Activated naive CD8-positive, alpha-beta T cell treated with anti-CD3 and anti-CD28 coated beads, Interleukin-2, amount 50 U/mL, for 24 hours (primary cell): ENCODE measurements at regions not wholly inside any gene's neighbourhood (a gene's known extent, or its start where the extent isn't known, plus 50 kb on each side); places are given as distances from the start of the nearest gene placed in this dataset.
"Not testable (repeated sequence)": the region's sequence is repeated elsewhere in the genome, so short reads cannot be mapped to it uniquely, and the experiment has no call there.

Experiments used
- ATAC-seq: fragments of 150-1000 bp; cut with Tn5 transposase; one replicate; pipeline ENCODE4 v1.10.0; 2021
- DNase-seq: peaks from one replicate; pipeline ENCODE4 v3.0.0; 2021
- H3K27ac Mint-ChIP-seq: one replicate; pipeline ENCODE4 v1.8.0; 2021; ENCODE audit warnings: mild to moderate bottlenecking, mixed read lengths
- H3K27me3 Mint-ChIP-seq: one replicate; pipeline ENCODE4 v1.8.0; 2021; ENCODE audit warnings: mixed read lengths
- H3K36me3 Mint-ChIP-seq: one replicate; pipeline ENCODE4 v1.8.0; 2021; ENCODE audit warnings: low read depth, mixed read lengths
- H3K4me1 Mint-ChIP-seq: one replicate; pipeline ENCODE4 v1.8.0; 2021; ENCODE audit warnings: mixed read lengths
- H3K4me3 Mint-ChIP-seq: one replicate; pipeline ENCODE4 v1.8.0; 2021; ENCODE audit warnings: mild to moderate bottlenecking, moderate library complexity, mixed read lengths
- H3K9me3 Mint-ChIP-seq: one replicate; pipeline ENCODE4 v1.8.0; 2021; ENCODE audit warnings: mixed read lengths

DNA sequence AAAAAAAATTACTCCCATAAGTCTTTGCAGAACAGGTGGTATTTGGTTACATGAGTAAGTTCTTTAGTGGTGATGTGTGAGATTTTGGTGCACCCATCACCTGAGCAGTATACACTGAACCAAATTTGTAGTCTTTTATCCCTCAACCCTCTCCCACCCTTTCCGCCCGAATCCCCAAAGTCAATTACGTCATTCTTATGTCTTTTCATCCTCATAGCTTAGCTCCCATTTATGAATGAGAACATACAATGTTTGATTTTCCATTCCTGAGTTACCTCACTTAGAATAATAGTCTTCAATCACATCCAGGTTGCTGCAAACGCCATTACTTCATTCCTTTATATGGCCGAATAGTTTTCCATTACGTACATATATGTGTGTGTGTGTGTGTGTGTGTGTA is 2742.7 kb downstream of the ARAP2 start:
- DNase-seq, ATAC-seq, H3K27me3 Mint-ChIP-seq, H3K36me3 Mint-ChIP-seq, H3K4me3 Mint-ChIP-seq, H3K4me1 Mint-ChIP-seq, H3K27ac Mint-ChIP-seq: not testable (repeated sequence)
- peaks cover 22% of the 10 kb centered on the region for H3K9me3 Mint-ChIP-seq

DNA sequence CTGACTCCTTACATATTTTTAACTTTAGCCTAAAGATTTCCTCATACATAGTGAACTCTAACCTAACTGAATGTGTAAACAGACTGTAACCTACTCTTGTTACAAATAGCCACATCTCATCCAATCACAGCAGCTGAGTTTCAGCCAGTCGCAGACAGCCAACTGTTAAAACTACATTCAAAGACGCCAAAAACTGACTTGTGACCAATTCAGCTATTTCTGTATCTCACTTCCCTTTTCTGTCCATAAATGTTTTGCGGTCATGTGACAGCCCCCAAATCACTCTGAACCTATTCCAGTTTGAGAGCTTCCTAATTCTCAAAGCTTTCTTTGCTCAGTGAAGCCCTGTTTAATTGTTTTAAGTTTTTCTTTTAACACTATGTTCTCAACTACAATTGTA is 2731.9 kb downstream of the ARAP2 start:
- Mint-ChIP-seq H3K9me3 (peaks cover 8% of the 10 kb centered on the region), H3K27ac (no peak overlapping the region)

DNA sequence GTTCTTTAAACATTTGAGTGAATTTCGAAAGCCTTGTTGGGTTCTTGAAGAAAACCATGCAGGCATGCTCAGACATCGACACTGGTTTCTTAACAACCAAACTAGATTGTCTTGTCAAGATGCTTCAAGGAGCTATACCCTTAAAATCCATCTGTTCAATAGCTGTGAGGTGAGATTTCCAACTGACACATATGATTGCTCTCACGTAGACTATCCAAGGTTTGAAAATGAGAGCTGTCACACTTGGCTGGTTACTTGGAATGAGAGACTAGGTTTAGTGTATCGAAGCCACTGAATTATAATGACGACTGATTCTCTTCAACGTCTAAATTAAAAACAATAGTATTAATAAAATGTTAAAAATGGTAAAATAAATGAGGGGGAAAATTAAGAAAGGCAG is 2725.5 kb downstream of the ARAP2 start:
- no peak overlapping the region for H3K4me3 Mint-ChIP-seq
- no peaks in the 10 kb centered on the region for H3K27me3 Mint-ChIP-seq
- no peaks in the 10 kb centered on the region for H3K4me1 Mint-ChIP-seq
- DNase-seq: no peak
- H3K36me3 Mint-ChIP-seq: no peaks in the 10 kb centered on the region
- no peak overlapping the region for H3K27ac Mint-ChIP-seq
- peaks cover 34% of the 10 kb centered on the region for H3K9me3 Mint-ChIP-seq
- no peak for ATAC-seq

More for the DNA sequence above, 2731.9 kb downstream of the ARAP2 start:
- no peak overlapping the region for H3K4me3 Mint-ChIP-seq
- H3K36me3 Mint-ChIP-seq: no peaks in the 10 kb centered on the region
- DNase-seq: no peak
- no peaks in the 10 kb centered on the region for H3K27me3 Mint-ChIP-seq
- ATAC-seq: no peak
- no peaks in the 10 kb centered on the region for H3K4me1 Mint-ChIP-seq

GRCh38 chr4:33532821-33533220 is 2711.5 kb downstream of the ARAP2 start:
- Mint-ChIP-seq H3K27me3 (no peaks in the 10 kb centered on the region), H3K36me3 (no peaks in the 10 kb centered on the region), H3K27ac (no peak overlapping the region), H3K9me3 (peaks cover 4% of the 10 kb centered on the region), H3K4me1 (no peaks in the 10 kb centered on the region), H3K4me3 (no peak overlapping the region)
- DNase-seq (no peak), ATAC-seq (no peak)

GRCh38 chr4:33536898-33537297 is 2707.4 kb downstream of the ARAP2 start:
- Mint-ChIP-seq H3K36me3 (no peaks in the 10 kb centered on the region), H3K27ac (no peak overlapping the region), H3K27me3 (no peaks in the 10 kb centered on the region), H3K4me1 (no peaks in the 10 kb centered on the region), H3K9me3 (no peaks in the 10 kb centered on the region), H3K4me3 (no peak overlapping the region)
- no peak for ATAC-seq
- DNase-seq: no peak

GRCh38 chr4:33537527-33537926 is 2706.8 kb downstream of the ARAP2 start:
- Mint-ChIP-seq H3K4me3 (no peak overlapping the region), H3K27ac (no peak overlapping the region), H3K4me1 (no peaks in the 10 kb centered on the region), H3K9me3 (no peaks in the 10 kb centered on the region), H3K36me3 (no peaks in the 10 kb centered on the region), H3K27me3 (no peaks in the 10 kb centered on the region)
- ATAC-seq (no peak), DNase-seq (no peak)

DNA sequence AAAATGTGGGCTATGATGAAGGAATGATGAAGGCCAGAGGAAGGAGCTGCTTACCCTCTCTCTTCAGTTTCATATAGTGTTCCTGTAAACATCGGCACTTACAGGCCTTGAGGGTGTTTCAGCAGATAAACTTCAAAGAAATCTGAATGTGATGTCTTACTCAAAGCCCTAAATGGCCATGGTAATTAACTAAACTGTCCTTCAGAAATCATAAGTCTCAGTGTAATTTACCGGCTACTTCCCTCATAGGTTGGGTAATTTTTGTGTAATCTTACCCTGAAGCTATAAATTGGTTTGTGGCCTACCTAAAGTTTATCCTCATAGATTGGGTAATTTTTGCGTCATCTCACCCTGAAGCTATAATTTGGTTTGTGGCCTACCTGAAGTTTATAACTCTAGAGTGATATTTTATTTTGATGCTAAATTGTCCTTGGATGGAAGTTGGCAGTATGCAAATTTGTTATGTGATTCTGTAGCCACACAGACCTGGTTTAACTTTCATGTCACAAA is 2700.3 kb downstream of the ARAP2 start:
- no peak for ATAC-seq
- no peak overlapping the region for H3K27ac Mint-ChIP-seq
- no peak for DNase-seq
- no peaks in the 10 kb centered on the region for H3K27me3 Mint-ChIP-seq
- H3K4me1 Mint-ChIP-seq: no peaks in the 10 kb centered on the region
- H3K9me3 Mint-ChIP-seq: peaks cover 18% of the 10 kb centered on the region
- no peaks in the 10 kb centered on the region for H3K36me3 Mint-ChIP-seq
- H3K4me3 Mint-ChIP-seq: no peak overlapping the region

DNA sequence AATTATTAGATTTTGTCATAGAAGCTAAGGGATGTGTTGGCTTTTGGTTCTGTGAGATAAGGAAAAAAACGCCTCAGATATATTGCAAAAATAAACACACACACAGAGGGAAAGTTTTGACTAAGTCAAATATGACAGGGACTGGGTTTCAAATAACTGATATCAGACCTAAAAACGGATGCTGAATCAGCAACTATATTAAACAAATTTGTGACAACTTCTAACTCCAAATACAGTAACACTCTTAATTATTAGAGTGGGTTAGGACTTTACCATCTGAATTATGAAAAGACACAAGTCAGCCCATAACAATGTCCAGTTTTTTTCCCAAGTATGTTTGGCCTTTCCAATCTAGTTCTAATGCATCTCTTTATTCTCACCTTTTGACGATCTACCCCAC is 2693.1 kb downstream of the ARAP2 start:
- no peak overlapping the region for H3K4me3 Mint-ChIP-seq
- DNase-seq (no peak), ATAC-seq (no peak)
- peaks cover 49% of the 10 kb centered on the region for H3K9me3 Mint-ChIP-seq
- H3K27ac Mint-ChIP-seq: no peak overlapping the region
- no peaks in the 10 kb centered on the region for H3K27me3 Mint-ChIP-seq
- H3K4me1 Mint-ChIP-seq: no peaks in the 10 kb centered on the region
- H3K36me3 Mint-ChIP-seq: no peaks in the 10 kb centered on the region

- no peaks in the 10 kb centered on the region for H3K27me3 Mint-ChIP-seq
- no peak overlapping the region for H3K4me3 Mint-ChIP-seq
- no peaks in the 10 kb centered on the region for H3K4me1 Mint-ChIP-seq
- ATAC-seq (no peak), DNase-seq (no peak)
- H3K9me3 Mint-ChIP-seq: no peaks in the 10 kb centered on the region
- no peak overlapping the region for H3K27ac Mint-ChIP-seq
- no peaks in the 10 kb centered on the region for H3K36me3 Mint-ChIP-seq
These were observed 2683.1 kb downstream of the ARAP2 start for GRCh38 chr4:33561259-33561658.

GRCh38 chr4:33566649-33567048 is 2677.7 kb downstream of the ARAP2 start:
- H3K27me3 Mint-ChIP-seq: no peaks in the 10 kb centered on the region
- H3K4me3 Mint-ChIP-seq: no peak overlapping the region
- H3K4me1 Mint-ChIP-seq: no peaks in the 10 kb centered on the region
- H3K36me3 Mint-ChIP-seq: no peaks in the 10 kb centered on the region
- no peak overlapping the region for H3K27ac Mint-ChIP-seq
- H3K9me3 Mint-ChIP-seq: peaks cover 3% of the 10 kb centered on the region
- ATAC-seq (no peak), DNase-seq (no peak)

DNA sequence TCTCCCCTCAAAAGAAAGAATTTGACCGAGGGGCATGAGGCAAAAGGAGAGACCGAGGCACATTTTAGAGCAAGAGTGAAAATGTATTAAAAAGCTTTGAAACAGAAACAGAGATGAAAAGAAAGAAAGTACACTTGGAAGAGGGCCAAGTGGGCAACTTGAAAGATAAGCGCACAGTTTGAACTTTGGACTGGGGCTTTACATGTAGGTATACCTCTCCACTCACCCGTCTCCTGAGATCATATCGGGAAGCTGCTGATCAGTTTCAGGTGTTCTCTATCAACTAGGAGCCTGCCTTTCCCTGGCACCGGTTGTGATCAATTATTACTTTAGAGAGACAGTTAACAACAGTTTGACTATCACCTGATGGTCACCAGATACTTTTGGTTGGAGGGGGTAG is 2666.5 kb downstream of the ARAP2 start:
- H3K36me3 Mint-ChIP-seq: no peaks in the 10 kb centered on the region
- no peak overlapping the region for H3K4me3 Mint-ChIP-seq
- H3K27me3 Mint-ChIP-seq: no peaks in the 10 kb centered on the region

DNA sequence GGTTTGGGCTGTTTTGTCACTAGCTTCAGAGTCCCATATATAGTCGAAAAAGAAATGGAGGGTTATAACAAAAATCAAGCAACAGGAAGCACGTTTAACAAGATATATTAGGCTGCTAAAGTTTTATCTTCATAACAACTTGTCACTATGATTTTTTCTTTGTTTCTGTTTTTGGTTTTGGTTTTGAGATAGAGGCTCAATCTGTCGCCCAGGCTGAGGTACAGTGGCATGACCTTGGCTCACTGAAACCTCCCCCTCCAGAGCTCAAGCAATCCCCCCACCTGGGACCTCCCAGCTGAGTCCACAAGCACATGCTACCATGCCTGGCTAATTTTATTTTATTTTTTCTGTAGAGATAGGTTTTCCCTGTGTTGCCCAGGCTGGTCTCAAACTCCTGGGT is 2664.4 kb downstream of the ARAP2 start:
- H3K4me1 Mint-ChIP-seq: no peaks in the 10 kb centered on the region
- peaks cover 16% of the 10 kb centered on the region for H3K9me3 Mint-ChIP-seq
- H3K36me3 Mint-ChIP-seq: no peaks in the 10 kb centered on the region
- no peak overlapping the region for H3K4me3 Mint-ChIP-seq
- DNase-seq: no peak
- ATAC-seq: no peak
- H3K27ac Mint-ChIP-seq: no peak overlapping the region
- H3K27me3 Mint-ChIP-seq: no peaks in the 10 kb centered on the region

More for the DNA sequence above, 2666.5 kb downstream of the ARAP2 start:
- H3K27ac Mint-ChIP-seq: no peak overlapping the region
- no peaks in the 10 kb centered on the region for H3K4me1 Mint-ChIP-seq
- ATAC-seq (no peak), DNase-seq (no peak)
- H3K9me3 Mint-ChIP-seq: peaks cover 20% of the 10 kb centered on the region

GRCh38 chr4:33592701-33593100 is 2651.6 kb downstream of the ARAP2 start:
- no peak for DNase-seq
- no peaks in the 10 kb centered on the region for H3K36me3 Mint-ChIP-seq
- no peak overlapping the region for H3K27ac Mint-ChIP-seq
- H3K4me1 Mint-ChIP-seq: no peaks in the 10 kb centered on the region
- H3K4me3 Mint-ChIP-seq: no peak overlapping the region
- no peaks in the 10 kb centered on the region for H3K27me3 Mint-ChIP-seq
- H3K9me3 Mint-ChIP-seq: peaks cover 37% of the 10 kb centered on the region
- no peak for ATAC-seq

DNA sequence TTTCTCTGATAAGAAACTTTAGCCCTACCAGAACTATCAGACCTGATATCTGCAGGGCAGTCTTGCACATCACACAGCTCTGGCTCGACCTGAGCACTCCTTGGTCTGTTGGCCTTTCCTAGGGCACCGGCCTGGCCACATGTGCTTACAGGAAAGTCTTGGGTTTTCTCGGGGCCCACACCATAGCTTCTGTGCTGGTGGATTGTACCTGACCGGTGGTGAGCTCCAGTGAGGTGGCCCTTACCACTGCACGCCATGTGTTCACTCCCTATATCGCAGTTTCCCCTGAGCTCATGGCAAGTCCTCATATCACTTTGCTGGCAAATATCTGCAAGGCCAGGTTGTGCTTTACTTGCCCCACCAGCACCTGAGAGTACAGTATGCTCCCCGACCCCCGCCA is 2637.4 kb downstream of the ARAP2 start:
- Mint-ChIP-seq H3K4me1 (no peaks in the 10 kb centered on the region), H3K27ac (no peak overlapping the region), H3K4me3 (no peak overlapping the region), H3K36me3 (no peaks in the 10 kb centered on the region), H3K27me3 (no peaks in the 10 kb centered on the region), H3K9me3 (peaks cover 17% of the 10 kb centered on the region)
- no peak for DNase-seq
- no peak for ATAC-seq

DNA sequence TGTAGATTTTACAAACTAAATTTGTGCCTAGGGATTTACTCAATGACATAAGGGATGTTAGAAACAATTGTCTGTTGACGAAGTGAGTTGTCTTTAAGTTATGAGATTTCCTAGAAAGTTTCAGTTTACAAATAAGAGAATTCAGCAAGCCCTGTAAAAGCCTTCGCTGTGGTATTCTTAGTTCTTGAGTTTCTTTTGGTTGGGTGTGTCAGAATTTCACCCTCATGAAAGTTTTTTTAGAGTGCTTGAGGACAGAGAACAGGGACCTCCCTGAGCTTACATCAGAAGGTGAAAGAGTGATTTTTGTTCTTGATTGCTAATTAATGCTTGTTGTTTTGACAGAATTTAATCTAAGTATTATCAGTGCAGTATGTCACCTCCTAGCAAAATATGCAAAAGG is 2628.2 kb downstream of the ARAP2 start:
- DNase-seq: no peak
- no peak overlapping the region for H3K4me3 Mint-ChIP-seq

GRCh38 chr4:33625748-33626147 is 2618.6 kb downstream of the ARAP2 start:
- DNase-seq (no peak), ATAC-seq (no peak)
- no peak overlapping the region for H3K4me3 Mint-ChIP-seq
- H3K36me3 Mint-ChIP-seq: no peaks in the 10 kb centered on the region
- H3K27ac Mint-ChIP-seq: no peak overlapping the region
- peaks cover 23% of the 10 kb centered on the region for H3K9me3 Mint-ChIP-seq
- no peaks in the 10 kb centered on the region for H3K27me3 Mint-ChIP-seq
- H3K4me1 Mint-ChIP-seq: no peaks in the 10 kb centered on the region

More for the DNA sequence above, 2628.2 kb downstream of the ARAP2 start:
- Mint-ChIP-seq H3K4me1 (no peaks in the 10 kb centered on the region), H3K36me3 (no peaks in the 10 kb centered on the region), H3K27ac (no peak overlapping the region), H3K27me3 (no peaks in the 10 kb centered on the region), H3K9me3 (peaks cover 20% of the 10 kb centered on the region)
- no peak for ATAC-seq
